ENCODE measurements at regions not wholly inside any gene's neighbourhood (a gene's known extent, or its start where the extent isn't known, plus 50 kb on each side); places are given as distances from the start of the nearest gene placed in this dataset.
"Not testable (repeated sequence)": the region's sequence is repeated elsewhere in the genome, so short reads cannot be mapped to it uniquely, and the experiment has no call there.

DNA sequence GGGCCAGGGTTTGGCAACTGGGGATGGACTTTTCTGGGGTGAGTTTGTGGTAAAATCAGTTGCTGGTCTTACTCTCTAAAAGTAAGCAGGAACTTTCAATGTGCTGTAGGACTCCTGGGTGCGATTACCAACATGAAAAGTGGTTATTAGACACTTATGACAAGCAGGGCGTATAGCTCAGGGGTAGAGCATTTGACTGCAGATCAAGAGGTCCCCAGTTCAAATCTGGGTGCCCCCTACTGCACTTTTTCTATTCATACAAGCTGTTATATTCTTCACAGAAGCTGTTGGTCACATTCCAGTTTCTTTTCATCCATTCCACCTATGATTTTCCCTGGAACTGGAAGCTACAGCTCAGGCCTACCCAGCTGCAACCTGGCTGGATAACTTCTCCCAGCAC lies 100.2 kb upstream of the ZNF746 start:
- TF ChIP-seq PAX5 (IDR thresholded peaks at IDR 0.05; ENCODE audit: insufficient read depth, low read length, severe bottlenecking); POLR2A (IDR thresholded peaks at IDR 0.05; ENCODE audit: low read depth, low read length); POLR2AphosphoS5 (IDR thresholded peaks at IDR 0.05; ENCODE audit: low read depth, low read length): not testable (repeated sequence)

All from GM12891 (cell line).